Lower leg skin (tissue), 3 donors: ENCODE measurements at regions not wholly inside any gene's neighbourhood (a gene's known extent, or its start where the extent isn't known, plus 50 kb on each side); places are given as distances from the start of the nearest gene placed in this dataset.

Experiments
- CTCF ChIP-seq, 3 donors: fragments of 450-650 bp; IDR thresholded peaks; one replicate each; pipeline ENCODE4 v1.5.1; 2016; ENCODE audit warnings: antibody characterized with exemption in 3 of 3, mild to moderate bottlenecking in 3 of 3, moderate library complexity in 2 of 3
- POLR2A ChIP-seq, 2 donors: fragments of 450-650 bp; IDR thresholded peaks; one replicate each; pipeline ENCODE4 v1.6.1; 2016 to 2017; ENCODE audit warnings: antibody characterized with exemption in 2 of 2, mild to moderate bottlenecking in 1 of 2, moderate library complexity in 1 of 2

GRCh38 chr12:84308211-84308610 is 604.4 kb downstream of the SLC6A15 start:
- no peak for TF ChIP-seq CTCF (IDR thresholded peaks at IDR 0.05)
- no peak for TF ChIP-seq POLR2A (IDR thresholded peaks at IDR 0.05)
